ENCODE measurements at regions not wholly inside any gene's neighbourhood (a gene's known extent, or its start where the extent isn't known, plus 50 kb on each side); places are given as distances from the start of the nearest gene placed in this dataset.

- Histone ChIP-seq H3K27me3 (ENCODE audit: control insufficient read depth in 2 of 2, insufficient read depth in 2 of 2, low read length in 2 of 2) (no peaks in the 10 kb centered on the region), H3K36me3 (replicated peaks in 1 of 2; ENCODE audit: control insufficient read depth in 1 of 2, insufficient read depth in 2 of 2, low read length in 2 of 2) (no peaks in the 10 kb centered on the region), H3K27ac (ENCODE audit: low read depth in 1 of 2, low read length in 2 of 2) (no peak overlapping the region), H3K79me2 (ENCODE audit: insufficient read depth, low read length) (no peaks in the 10 kb centered on the region), H4K20me1 (ENCODE audit: insufficient read depth, low read length) (no peaks in the 10 kb centered on the region), H3K4me2 (replicated peaks; ENCODE audit: extremely low read depth, low read length, poor library complexity, severe bottlenecking) (no peak overlapping the region), H2AFZ (ENCODE audit: insufficient read depth, low read depth, low read length, poor library complexity, severe bottlenecking) (no peak overlapping the region), H3K4me1 (ENCODE audit: control insufficient read depth in 1 of 2, insufficient read depth in 2 of 2, low read length in 2 of 2) (peaks cover 6 to 14% of the 10 kb centered on the region in 2 donors), H3K4me3 (replicated peaks in 1 of 3; ENCODE audit: low read depth in 2 of 3, low read length in 3 of 3) (no peak overlapping the region), H3K9me3 (replicated peaks in 1 of 2; ENCODE audit: control insufficient read depth in 1 of 2, insufficient read depth in 1 of 2, low read length in 2 of 2) (no peaks in the 10 kb centered on the region), H3K9ac (ENCODE audit: insufficient read depth, low read length, poor library complexity, severe bottlenecking) (no peak overlapping the region)
- Mint-ChIP-seq H3K9me3 (peaks cover 0 to 7% (median 0%) of the 10 kb centered on the region in 7 donors), H3K4me3 (no peak overlapping the region), H3K36me3 (peaks cover 0 to 3% of the 10 kb centered on the region in 2 donors), H3K27ac (peak overlapping the region in 1 of 7 donors; percentile 41), H3K27me3 (ENCODE audit: low read depth in 3 of 3) (no peaks in the 10 kb centered on the region), H3K4me1 (peaks cover 10% of the 10 kb centered on the region)
- DNase-seq = no peak
- no CpG with 5 or more reads among the region's 2 CpGs for WGBS (ENCODE audit: insufficient coverage)
- intact Hi-C loops (cut with micrococcal nuclease) = loop anchor here in 1 of 2 donors (10.0 kb wide), 1 partner anchor 45 kb away; no protein-coding TSS in a partner anchor
- TF ChIP-seq CTCF (IDR thresholded peaks at IDR 0.05) = no peak
Observed at GRCh38 chr9:73229543-73229942, 77.9 kb downstream of the ANXA1 start.

- H3K27me3 Mint-ChIP-seq (ENCODE audit: low read depth in 3 of 3) = no peaks in the 10 kb centered on the region
- intact Hi-C loops (cut with micrococcal nuclease) = no loop called here
- Histone ChIP-seq H3K27me3 (ENCODE audit: control insufficient read depth in 2 of 2, insufficient read depth in 2 of 2, low read length in 2 of 2) (no peaks in the 10 kb centered on the region), H3K79me2 (ENCODE audit: insufficient read depth, low read length) (no peaks in the 10 kb centered on the region), H3K4me3 (replicated peaks in 1 of 3; ENCODE audit: low read depth in 2 of 3, low read length in 3 of 3) (no peak overlapping the region), H3K4me1 (ENCODE audit: control insufficient read depth in 1 of 2, insufficient read depth in 2 of 2, low read length in 2 of 2) (peaks cover 6 to 15% of the 10 kb centered on the region in 2 donors), H3K4me2 (replicated peaks; ENCODE audit: extremely low read depth, low read length, poor library complexity, severe bottlenecking) (no peak overlapping the region), H3K9ac (ENCODE audit: insufficient read depth, low read length, poor library complexity, severe bottlenecking) (no peak overlapping the region), H3K36me3 (replicated peaks in 1 of 2; ENCODE audit: control insufficient read depth in 1 of 2, insufficient read depth in 2 of 2, low read length in 2 of 2) (no peaks in the 10 kb centered on the region), H2AFZ (ENCODE audit: insufficient read depth, low read depth, low read length, poor library complexity, severe bottlenecking) (no peak overlapping the region), H4K20me1 (ENCODE audit: insufficient read depth, low read length) (no peaks in the 10 kb centered on the region), H3K27ac (ENCODE audit: low read depth in 1 of 2, low read length in 2 of 2) (no peak overlapping the region), H3K9me3 (replicated peaks in 1 of 2; ENCODE audit: control insufficient read depth in 1 of 2, insufficient read depth in 1 of 2, low read length in 2 of 2) (no peaks in the 10 kb centered on the region)
- H3K27ac Mint-ChIP-seq = no peak overlapping the region
- no peak overlapping the region for H3K4me3 Mint-ChIP-seq
- H3K9me3 Mint-ChIP-seq = peaks cover 0 to 12% (median 3%) of the 10 kb centered on the region in 7 donors
- H3K4me1 Mint-ChIP-seq = peaks cover 13% of the 10 kb centered on the region
- H3K36me3 Mint-ChIP-seq = peaks cover 0 to 3% of the 10 kb centered on the region in 2 donors
- TF ChIP-seq CTCF (IDR thresholded peaks at IDR 0.05) = no peak
- WGBS (ENCODE audit: insufficient coverage) = 60% methylated on average over 1 of the region's 2 CpGs
- no peak for DNase-seq
Observed at GRCh38 chr9:73230251-73230650, 78.6 kb downstream of the ANXA1 start.

All from CD14-positive monocyte (primary cell).